ENCODE measurements at regions not wholly inside any gene's neighbourhood (a gene's known extent, or its start where the extent isn't known, plus 50 kb on each side); places are given as distances from the start of the nearest gene placed in this dataset.

DNA sequence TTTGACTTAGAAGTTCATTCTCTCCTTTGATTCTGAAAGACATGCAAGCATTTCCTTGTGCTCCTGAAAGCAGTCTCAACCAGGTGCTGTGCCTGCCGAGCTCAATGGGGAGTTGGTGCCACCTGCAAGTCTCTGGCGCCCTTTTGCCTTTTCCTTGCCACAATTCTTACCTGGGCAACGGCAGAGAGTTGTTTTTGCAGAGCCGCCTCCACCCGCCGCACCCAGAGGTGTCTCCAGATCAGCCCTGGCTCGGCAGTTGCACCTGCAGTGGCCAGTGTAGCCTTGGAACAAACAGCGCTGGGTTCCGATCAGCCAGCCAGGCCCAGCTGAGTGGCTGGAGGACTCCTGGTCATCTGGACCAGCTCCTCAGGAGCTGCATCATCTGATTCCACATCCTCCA is 262.9 kb downstream of the IRX2 start:
- TF ChIP-seq CTCF (IDR thresholded peaks at IDR 0.05 in 4 of 5, conservative IDR thresholded peaks at IDR 0.05 in 1 of 5) (no peak), POLR2A (IDR thresholded peaks at IDR 0.05) (no peak)
